BE2C (cell line): ENCODE measurements at regions not wholly inside any gene's neighbourhood (a gene's known extent, or its start where the extent isn't known, plus 50 kb on each side); places are given as distances from the start of the nearest gene placed in this dataset.

Source experiments
- DNase-seq: peaks from one replicate; pipeline ENCODE4 v3.0.0-alpha.2; 2020
- H3K27me3 ChIP-seq: fragments of 250-450 bp; sonication (Bioruptor Pico); 2 replicates; pipeline ENCODE4 v1.5.1; 2020; ENCODE audit warnings: mild to moderate bottlenecking
- H3K36me3 ChIP-seq: fragments of 250-450 bp; sonication (Bioruptor Pico); 2 replicates; pipeline ENCODE4 v1.5.1; 2020; ENCODE audit warnings: mild to moderate bottlenecking
- H3K4me1 ChIP-seq: fragments of 250-450 bp; sonication (Bioruptor Pico); 2 replicates; pipeline ENCODE4 v1.5.1; 2020
- H3K4me3 ChIP-seq: 2 replicates; pipeline ENCODE4 v1.5.1; 2011; ENCODE audit warnings: low read depth, low read length
- H3K9me3 ChIP-seq: fragments of 250-450 bp; sonication (Bioruptor Pico); 2 replicates; pipeline ENCODE4 v1.5.1; 2020
- TF ChIP-seq, protein P1 (sequence below): IDR thresholded peaks from 2 replicates; pipeline ENCODE4 v1.5.1; 2012; ENCODE audit warnings: mild to moderate bottlenecking, low read depth, low read length

DNA sequence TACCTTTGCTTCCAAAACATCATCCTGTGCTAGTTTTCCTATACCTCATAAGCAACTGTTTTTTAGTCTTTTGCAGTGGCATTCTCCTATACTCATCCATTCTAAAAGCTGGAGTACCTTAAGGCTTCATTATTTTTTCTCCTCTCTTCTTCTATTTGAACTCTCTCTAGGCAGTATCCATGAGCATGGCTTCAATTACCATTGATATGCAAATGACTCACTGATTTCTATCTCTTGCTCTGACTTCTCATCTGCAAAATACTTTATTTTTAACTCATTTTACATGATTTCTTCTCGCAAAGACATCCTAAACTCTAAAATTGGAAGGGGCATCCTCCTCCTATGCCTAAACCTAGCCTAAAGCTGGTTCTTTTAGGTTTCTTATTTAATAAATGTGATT lies 365.1 kb upstream of the NUDT12 start:
- DNase-seq, result no peak
- H3K27me3 ChIP-seq, result no peaks in the 10 kb centered on the region
- TF ChIP-seq, protein P1, sequence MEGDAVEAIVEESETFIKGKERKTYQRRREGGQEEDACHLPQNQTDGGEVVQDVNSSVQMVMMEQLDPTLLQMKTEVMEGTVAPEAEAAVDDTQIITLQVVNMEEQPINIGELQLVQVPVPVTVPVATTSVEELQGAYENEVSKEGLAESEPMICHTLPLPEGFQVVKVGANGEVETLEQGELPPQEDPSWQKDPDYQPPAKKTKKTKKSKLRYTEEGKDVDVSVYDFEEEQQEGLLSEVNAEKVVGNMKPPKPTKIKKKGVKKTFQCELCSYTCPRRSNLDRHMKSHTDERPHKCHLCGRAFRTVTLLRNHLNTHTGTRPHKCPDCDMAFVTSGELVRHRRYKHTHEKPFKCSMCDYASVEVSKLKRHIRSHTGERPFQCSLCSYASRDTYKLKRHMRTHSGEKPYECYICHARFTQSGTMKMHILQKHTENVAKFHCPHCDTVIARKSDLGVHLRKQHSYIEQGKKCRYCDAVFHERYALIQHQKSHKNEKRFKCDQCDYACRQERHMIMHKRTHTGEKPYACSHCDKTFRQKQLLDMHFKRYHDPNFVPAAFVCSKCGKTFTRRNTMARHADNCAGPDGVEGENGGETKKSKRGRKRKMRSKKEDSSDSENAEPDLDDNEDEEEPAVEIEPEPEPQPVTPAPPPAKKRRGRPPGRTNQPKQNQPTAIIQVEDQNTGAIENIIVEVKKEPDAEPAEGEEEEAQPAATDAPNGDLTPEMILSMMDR, result no peak
- no peaks in the 10 kb centered on the region for H3K4me1 ChIP-seq
- no peaks in the 10 kb centered on the region for H3K9me3 ChIP-seq
- H3K4me3 ChIP-seq, result no peak overlapping the region
- no peaks in the 10 kb centered on the region for H3K36me3 ChIP-seq

- Histone ChIP-seq H3K4me3 (no peak overlapping the region), H3K27me3 (no peaks in the 10 kb centered on the region), H3K36me3 (no peaks in the 10 kb centered on the region), H3K4me1 (no peaks in the 10 kb centered on the region), H3K9me3 (no peaks in the 10 kb centered on the region)
- no peak for DNase-seq
- TF ChIP-seq, protein P1, result no peak
Observed at GRCh38 chr5:103923616-103924168, 361.1 kb upstream of the NUDT12 start.

- Histone ChIP-seq H3K4me1 (no peaks in the 10 kb centered on the region), H3K9me3 (no peaks in the 10 kb centered on the region), H3K36me3 (no peaks in the 10 kb centered on the region), H3K4me3 (no peak overlapping the region), H3K27me3 (no peaks in the 10 kb centered on the region)
- DNase-seq, result no peak
- TF ChIP-seq, protein P1, result no peak
Observed at GRCh38 chr5:103919506-103919905, 356.9 kb upstream of the NUDT12 start.

DNA sequence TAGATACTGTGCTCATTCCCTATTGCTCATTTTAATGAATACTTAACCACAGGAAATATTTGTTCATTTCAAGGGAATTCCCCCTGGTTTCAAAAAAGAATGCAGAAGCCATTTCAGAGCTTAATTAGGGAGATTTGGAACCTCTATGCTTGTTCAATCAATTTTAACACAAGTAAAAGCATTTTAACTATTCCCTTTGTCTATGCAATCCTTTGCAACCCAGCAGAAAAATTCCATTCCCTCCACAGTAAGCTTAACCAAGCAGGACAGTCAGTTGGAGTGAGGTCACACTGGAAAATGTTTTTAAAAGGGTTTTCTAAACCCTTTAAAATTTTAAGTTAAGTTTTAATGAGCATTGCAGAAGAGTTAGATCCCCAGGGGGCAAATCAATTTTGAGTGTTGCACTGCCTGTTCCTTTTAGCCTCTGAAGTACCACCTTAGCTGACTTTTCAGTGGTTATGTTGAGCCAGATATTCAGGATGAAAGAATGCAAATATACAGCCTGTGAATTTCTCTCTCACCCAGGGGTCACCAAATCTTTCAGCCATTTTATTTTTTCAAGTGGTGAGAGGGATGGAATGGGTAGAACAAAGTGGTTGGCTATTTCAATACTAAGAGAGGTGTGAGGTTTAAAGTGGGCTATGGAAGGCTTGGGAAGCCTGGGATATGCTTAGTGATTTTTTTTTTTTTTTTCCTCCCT lies 356.2 kb upstream of the NUDT12 start:
- no peaks in the 10 kb centered on the region for H3K4me1 ChIP-seq
- H3K36me3 ChIP-seq, result no peaks in the 10 kb centered on the region
- no peaks in the 10 kb centered on the region for H3K27me3 ChIP-seq
- no peak overlapping the region for H3K4me3 ChIP-seq
- TF ChIP-seq, protein P1, result no peak
- no peak for DNase-seq
- no peaks in the 10 kb centered on the region for H3K9me3 ChIP-seq

DNA sequence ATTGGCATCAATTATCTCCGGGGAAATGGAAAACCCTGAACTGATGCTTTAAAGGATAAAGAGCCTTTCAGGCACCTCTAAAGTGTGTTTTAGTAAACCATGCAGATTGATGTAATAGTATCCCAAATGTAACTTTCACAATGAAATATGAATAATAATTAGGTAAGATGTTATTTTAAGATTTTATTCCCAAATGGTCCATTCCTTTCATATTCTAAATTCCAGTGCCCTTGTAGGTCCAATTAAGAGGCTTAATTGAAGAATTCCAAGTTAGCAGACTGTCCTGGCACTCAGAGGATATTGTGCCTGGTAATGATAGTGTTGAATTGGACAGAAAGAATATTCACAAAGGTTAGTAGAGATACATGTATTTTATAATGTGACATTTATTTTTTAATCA lies 352.5 kb upstream of the NUDT12 start:
- Histone ChIP-seq H3K27me3 (no peaks in the 10 kb centered on the region), H3K4me3 (no peak overlapping the region), H3K9me3 (no peaks in the 10 kb centered on the region), H3K4me1 (no peaks in the 10 kb centered on the region), H3K36me3 (no peaks in the 10 kb centered on the region)
- TF ChIP-seq, protein P1, result no peak
- DNase-seq, result no peak

DNA sequence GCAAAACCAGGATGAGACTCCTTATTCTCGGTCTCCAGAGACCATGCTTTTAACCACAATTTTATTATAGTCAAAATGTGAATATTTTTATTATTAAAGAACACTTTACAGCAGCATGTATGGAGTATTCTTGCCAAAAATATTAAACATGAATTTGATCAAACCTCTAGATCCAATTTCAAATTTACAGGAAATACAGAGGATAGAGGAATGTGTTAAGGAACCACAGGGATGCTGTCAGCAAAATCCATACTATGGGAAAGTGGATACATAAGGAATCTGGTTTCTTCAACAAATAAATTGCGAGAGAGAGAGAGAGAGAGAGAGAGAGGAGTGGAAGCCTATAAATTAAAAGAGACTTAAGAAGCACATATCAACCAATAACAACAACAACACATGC lies 348.2 kb upstream of the NUDT12 start:
- DNase-seq, result no peak
- Histone ChIP-seq H3K4me1 (no peaks in the 10 kb centered on the region), H3K27me3 (no peaks in the 10 kb centered on the region), H3K36me3 (no peaks in the 10 kb centered on the region), H3K4me3 (no peak overlapping the region), H3K9me3 (no peaks in the 10 kb centered on the region)
- TF ChIP-seq, protein P1, result no peak
